ENCODE measurements at regions not wholly inside any gene's neighbourhood (a gene's known extent, or its start where the extent isn't known, plus 50 kb on each side); places are given as distances from the start of the nearest gene placed in this dataset.
"Not testable (repeated sequence)": the region's sequence is repeated elsewhere in the genome, so short reads cannot be mapped to it uniquely, and the experiment has no call there.

- ATAC-seq, result no peak
- TF ChIP-seq CTCF (IDR thresholded peaks at IDR 0.05), result no peak
- no peak for DNase-seq
- POLR2A ChIA-PET, result no interaction called here
- no peaks in the 10 kb centered on the region for H3K27me3 Mint-ChIP-seq
- no peak overlapping the region for H3K4me3 Mint-ChIP-seq
- no peaks in the 10 kb centered on the region for H3K36me3 Mint-ChIP-seq (ENCODE audit: low read depth)
- intact Hi-C loops (cut with micrococcal nuclease), result no loop called here
- CTCF ChIA-PET, result no interaction called here
- H3K27ac Mint-ChIP-seq, result no peak overlapping the region
- no peaks in the 10 kb centered on the region for H3K4me1 Mint-ChIP-seq (ENCODE audit: low read depth)
- H3K9me3 Mint-ChIP-seq, result peaks cover 5% of the 10 kb centered on the region
Measured at GRCh38 chrX:96094616-96095015, 590.0 kb upstream of the DIAPH2 start.

GRCh38 chrX:96098471-96098870, 586.2 kb upstream of the DIAPH2 start:
- TF ChIP-seq CTCF (IDR thresholded peaks at IDR 0.05), result no peak
- no peak for DNase-seq
- Mint-ChIP-seq H3K27me3 (no peaks in the 10 kb centered on the region), H3K36me3 (ENCODE audit: low read depth) (no peaks in the 10 kb centered on the region), H3K9me3 (peaks cover 5% of the 10 kb centered on the region), H3K4me3 (no peak overlapping the region), H3K4me1 (ENCODE audit: low read depth) (no peaks in the 10 kb centered on the region), H3K27ac (no peak overlapping the region)
- intact Hi-C loops (cut with micrococcal nuclease), result no loop called here
- ChIA-PET POLR2A (no interaction called here), CTCF (no interaction called here)
- no peak for ATAC-seq

GRCh38 chrX:96102997-96103396, 581.6 kb upstream of the DIAPH2 start:
- H3K36me3 Mint-ChIP-seq (ENCODE audit: low read depth), result no peaks in the 10 kb centered on the region
- POLR2A ChIA-PET, result no interaction called here

GRCh38 chrX:96112689-96113088, 572.0 kb upstream of the DIAPH2 start:
- Mint-ChIP-seq H3K27ac (no peak overlapping the region), H3K27me3 (no peaks in the 10 kb centered on the region), H3K4me3 (no peak overlapping the region), H3K4me1 (ENCODE audit: low read depth) (no peaks in the 10 kb centered on the region), H3K36me3 (ENCODE audit: low read depth) (no peaks in the 10 kb centered on the region), H3K9me3 (no peaks in the 10 kb centered on the region)
- intact Hi-C loops (cut with micrococcal nuclease), result no loop called here
- no peak for TF ChIP-seq CTCF (IDR thresholded peaks at IDR 0.05)
- ChIA-PET CTCF (no interaction called here), POLR2A (no interaction called here)
- DNase-seq, result no peak
- no peak for ATAC-seq

More at GRCh38 chrX:96102997-96103396, 581.6 kb upstream of the DIAPH2 start:
- Mint-ChIP-seq H3K27me3 (no peaks in the 10 kb centered on the region), H3K9me3 (peaks cover 4% of the 10 kb centered on the region), H3K4me3 (no peak overlapping the region), H3K27ac (no peak overlapping the region), H3K4me1 (ENCODE audit: low read depth) (no peaks in the 10 kb centered on the region)
- no peak for TF ChIP-seq CTCF (IDR thresholded peaks at IDR 0.05)
- CTCF ChIA-PET, result no interaction called here
- ATAC-seq (no peak), DNase-seq (no peak)
- intact Hi-C loops (cut with micrococcal nuclease), result no loop called here

GRCh38 chrX:96126182-96126581, 558.5 kb upstream of the DIAPH2 start:
- H3K9me3 Mint-ChIP-seq, result no peaks in the 10 kb centered on the region
- ChIA-PET POLR2A (no interaction called here), CTCF (no interaction called here)
- no peaks in the 10 kb centered on the region for H3K36me3 Mint-ChIP-seq (ENCODE audit: low read depth)
- no peak overlapping the region for H3K4me3 Mint-ChIP-seq
- no peaks in the 10 kb centered on the region for H3K27me3 Mint-ChIP-seq
- DNase-seq (no peak), ATAC-seq (no peak)
- intact Hi-C loops (cut with micrococcal nuclease), result no loop called here
- no peak for TF ChIP-seq CTCF (IDR thresholded peaks at IDR 0.05)
- no peaks in the 10 kb centered on the region for H3K4me1 Mint-ChIP-seq (ENCODE audit: low read depth)
- no peak overlapping the region for H3K27ac Mint-ChIP-seq

- H3K4me3 Mint-ChIP-seq; POLR2A ChIA-PET; H3K36me3 Mint-ChIP-seq (ENCODE audit: low read depth); H3K27me3 Mint-ChIP-seq; intact Hi-C loops (cut with micrococcal nuclease); H3K9me3 Mint-ChIP-seq; CTCF ChIA-PET; DNase-seq; H3K27ac Mint-ChIP-seq; ATAC-seq; H3K4me1 Mint-ChIP-seq (ENCODE audit: low read depth): not testable (repeated sequence)
Measured at GRCh38 chrX:96128058-96128457, 556.6 kb upstream of the DIAPH2 start.

Data from activated CD8-positive, alpha-beta T cell treated with anti-CD3 and anti-CD28 coated beads for 36 hours (primary cell).